Stimulated activated CD4-positive, alpha-beta T cell treated with anti-CD3 and anti-CD28 coated beads, Interleukin-12 subunit alpha, Interleukin-12 subunit beta, amount 100 ng/mL, for 4 hours (primary cell): ENCODE measurements at regions not wholly inside any gene's neighbourhood (a gene's known extent, or its start where the extent isn't known, plus 50 kb on each side); places are given as distances from the start of the nearest gene placed in this dataset.

Experiments used
- DNase-seq: peaks from one replicate; pipeline ENCODE4 v3.0.0-alpha.2; 2020

DNA sequence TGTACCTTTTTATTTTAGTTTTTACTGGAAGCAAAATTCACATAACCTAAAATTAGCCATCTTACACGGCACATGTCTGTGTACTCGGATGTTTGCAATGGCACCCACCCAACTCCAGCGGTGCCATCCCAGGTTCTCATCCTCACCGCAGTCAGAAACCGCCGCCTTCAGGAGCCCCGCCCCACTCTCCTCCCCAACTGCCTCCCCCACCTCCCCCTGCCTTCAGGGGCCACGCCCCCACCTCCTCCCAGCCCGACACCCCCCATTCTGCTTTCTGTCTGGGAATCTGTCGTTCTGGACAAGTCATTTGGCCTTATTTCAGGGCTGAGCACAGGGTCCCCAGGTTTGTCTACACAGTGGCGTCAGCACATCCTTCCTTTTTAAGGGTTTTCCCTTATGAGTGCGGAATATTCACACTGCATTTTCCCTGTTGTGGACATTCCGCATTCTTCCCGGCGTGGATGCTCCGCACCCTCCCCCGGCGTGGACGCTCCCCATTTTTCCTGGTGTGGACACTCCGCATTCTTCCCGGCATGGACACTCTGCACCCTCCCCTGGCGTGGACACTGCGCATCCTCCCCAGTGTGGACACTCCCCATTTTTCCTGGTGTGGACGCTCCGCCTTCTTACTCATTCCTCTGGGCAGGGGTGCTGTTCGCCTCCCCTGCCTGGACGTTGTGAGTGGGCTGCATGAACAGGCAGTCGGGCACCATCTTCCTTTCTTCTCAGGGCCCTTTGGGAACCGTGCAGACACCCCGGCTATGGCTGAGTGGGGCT is 135.4 kb upstream of the NKX1-1 start:
- DNase-seq = no peak

DNA sequence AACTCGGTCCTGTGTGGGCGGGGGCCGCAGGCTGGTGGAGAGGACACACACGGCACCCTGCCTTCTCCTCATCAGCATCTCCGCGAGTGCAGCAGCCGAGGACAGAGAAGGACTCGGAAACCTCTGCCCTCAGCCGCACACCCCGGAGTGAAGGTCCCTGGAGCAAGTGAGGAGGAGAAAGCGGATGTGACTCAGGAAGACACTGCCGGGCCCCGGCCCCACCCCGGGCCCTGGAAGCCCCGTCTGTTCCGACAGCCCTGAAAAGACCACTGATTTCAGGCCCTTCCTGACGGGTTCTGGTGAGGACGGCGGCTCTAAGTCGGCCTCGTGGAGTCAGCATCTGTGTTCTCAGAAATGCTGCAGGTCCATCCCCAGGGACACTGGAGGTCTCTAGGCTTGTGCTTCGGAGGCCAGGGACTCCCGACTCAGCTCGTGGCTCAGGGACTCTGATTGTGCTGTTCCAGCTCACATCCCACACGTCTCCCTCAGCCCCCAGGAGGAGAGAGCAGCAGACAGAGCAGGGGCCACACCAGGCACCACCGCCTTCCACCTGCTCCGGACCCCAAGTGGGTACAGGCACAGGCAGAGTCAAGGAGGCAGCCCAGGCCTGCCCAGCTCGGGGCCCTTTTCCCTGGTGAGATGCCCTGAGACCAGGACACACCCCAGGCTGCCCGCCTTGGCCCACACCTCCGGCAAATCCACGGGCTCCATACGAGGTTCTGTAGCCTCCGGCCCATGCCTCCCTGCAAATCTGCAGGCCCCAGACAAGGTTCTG is 134.5 kb upstream of the NKX1-1 start:
- DNase-seq = no peak

DNA sequence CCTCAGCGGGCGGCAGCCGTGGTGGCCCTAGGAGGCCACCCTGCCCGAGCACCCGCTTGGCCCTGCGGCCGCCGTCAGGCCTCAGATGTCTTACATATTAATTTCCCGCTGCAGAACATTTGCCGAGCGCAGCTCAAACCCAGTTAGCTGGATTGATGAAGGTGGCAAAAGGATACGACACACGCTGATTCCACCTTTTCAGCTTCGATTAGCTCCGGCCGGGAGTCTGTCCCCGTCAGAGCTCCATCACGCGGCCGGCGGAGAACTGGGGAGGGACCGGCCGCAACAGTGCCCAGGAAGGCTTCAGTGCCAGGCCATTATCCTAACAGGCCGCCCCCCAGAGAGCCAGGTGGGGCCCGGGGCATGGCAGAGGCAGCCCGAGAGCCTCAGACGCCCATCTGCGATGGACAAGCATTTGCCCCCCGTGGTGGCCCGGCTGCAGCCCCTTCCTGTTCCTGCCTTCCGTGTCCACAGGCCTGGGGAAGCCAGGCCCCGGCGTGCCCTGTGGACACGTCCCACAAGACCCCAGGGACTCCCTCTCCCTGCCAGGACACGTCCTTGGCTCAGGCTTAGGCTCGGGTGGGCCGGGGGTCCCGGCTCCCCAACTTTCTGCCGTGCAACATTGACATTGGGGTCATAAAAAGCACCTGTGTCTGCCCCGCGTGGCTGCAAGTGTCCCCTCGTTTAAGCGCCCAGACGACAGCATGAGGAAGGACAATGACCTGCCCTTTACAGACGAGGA is 133.8 kb upstream of the NKX1-1 start:
- DNase-seq = no peak

DNA sequence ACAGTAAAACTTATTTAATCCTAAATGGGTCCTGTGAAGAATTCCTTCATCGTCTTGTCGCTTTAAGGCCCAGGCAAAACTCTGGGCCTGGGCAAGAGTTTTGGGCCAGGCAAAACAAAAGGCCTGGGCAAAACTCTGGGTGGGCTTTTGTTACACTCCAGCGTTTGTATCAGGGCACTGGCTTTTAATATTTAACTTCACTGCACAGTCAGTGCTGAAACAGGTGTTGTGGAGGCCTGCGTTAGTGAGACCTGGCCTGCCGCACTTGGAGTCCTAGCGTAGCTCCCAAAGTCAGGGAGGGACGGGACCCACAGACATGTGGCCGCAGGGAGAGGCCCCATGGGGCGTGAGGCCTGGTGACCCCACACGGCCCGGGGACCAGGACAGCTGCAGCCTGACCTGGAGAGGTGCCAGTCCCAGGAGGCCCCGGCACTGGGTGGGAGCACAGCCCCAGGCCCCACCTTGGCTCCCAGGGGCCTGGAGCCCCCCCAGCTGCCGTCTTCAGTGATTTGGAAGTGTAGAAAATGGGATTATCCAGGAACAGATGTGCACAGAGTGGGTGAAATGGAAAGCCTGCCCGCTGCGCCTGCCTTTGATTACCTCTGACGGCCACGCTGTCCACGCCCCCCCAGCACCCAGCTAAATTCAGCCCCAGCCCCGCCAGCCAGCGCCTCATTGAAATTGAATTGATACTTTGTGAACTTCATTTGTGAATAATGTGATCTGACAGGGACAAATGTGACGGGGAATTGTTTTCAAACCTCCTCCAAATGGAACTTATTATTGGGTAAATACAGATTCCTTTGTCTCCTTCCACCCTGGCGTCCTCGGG is 132.9 kb upstream of the NKX1-1 start:
- no peak for DNase-seq

- no peak for DNase-seq
Observed at GRCh38 chr4:1538096-1538410, 131.8 kb upstream of the NKX1-1 start.

DNA sequence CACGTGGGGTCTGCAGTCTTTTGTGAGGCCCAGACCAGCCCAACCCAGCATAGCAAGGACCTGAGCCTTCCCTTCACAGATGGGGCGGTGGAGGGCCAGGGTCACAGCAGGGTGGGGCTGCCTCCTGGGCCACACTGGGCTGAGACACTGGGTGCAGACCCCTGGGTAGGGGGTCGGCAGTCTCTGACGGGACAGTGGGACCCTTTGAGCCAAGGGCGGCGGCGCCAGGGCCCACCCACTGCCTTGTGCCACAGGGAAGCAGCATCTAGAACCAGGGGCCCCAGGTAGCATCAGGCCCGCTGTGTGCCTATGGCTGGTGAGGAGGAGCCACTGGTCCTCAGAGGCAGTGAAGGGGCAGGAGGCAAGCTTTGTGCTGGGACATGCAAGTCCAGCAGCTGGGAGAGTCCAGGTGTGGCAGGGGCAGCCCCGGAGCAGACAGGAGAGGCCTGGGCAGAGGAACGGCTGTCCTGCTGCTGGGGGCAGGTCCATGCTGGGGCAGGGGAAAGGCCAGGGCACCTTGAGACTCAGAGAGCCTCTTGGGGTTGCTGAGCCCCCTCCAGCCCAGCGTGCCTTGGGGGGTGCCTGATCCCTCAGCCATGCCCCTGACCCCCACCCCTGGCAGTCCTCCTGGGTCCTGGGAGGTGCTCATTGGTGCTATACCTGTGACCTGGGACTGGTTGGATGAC is 131.3 kb upstream of the NKX1-1 start:
- no peak for DNase-seq

- no peak for DNase-seq
Observed at GRCh38 chr4:1536579-1537409, 130.6 kb upstream of the NKX1-1 start.

DNA sequence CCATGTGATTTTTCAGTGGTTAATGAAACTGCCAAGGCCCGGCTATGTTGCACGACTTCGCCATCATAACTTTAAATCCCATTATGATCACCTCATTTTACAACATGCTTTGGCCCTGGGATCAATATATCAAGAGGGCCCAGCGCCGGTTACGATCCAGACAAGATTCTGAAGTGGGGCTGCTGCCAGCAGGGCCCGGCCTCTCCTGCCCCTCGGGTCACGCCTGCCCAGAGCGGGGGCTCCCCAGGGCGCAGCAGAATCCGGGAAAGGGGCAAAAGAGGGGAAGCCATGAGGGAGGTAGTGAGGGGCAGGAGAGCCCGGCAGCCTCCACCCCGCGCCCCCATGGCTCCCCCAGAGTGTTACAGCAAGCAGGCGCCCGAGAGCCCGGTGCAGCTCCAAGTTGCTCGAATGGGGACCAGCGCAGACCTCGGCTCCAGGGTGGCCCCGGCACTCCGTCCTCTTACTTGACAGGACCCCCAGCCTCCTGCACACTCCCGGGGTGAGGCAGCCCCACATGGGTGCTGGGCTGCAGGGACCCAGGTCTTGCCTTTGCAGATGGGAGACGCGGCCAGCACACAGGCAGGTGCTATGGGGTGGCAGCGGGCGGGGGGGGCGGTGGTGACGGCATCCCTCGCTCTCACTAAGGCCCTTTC is 129.8 kb upstream of the NKX1-1 start:
- DNase-seq = no peak

GRCh38 chr4:1534876-1535526 is 128.8 kb upstream of the NKX1-1 start:
- DNase-seq = no peak

DNA sequence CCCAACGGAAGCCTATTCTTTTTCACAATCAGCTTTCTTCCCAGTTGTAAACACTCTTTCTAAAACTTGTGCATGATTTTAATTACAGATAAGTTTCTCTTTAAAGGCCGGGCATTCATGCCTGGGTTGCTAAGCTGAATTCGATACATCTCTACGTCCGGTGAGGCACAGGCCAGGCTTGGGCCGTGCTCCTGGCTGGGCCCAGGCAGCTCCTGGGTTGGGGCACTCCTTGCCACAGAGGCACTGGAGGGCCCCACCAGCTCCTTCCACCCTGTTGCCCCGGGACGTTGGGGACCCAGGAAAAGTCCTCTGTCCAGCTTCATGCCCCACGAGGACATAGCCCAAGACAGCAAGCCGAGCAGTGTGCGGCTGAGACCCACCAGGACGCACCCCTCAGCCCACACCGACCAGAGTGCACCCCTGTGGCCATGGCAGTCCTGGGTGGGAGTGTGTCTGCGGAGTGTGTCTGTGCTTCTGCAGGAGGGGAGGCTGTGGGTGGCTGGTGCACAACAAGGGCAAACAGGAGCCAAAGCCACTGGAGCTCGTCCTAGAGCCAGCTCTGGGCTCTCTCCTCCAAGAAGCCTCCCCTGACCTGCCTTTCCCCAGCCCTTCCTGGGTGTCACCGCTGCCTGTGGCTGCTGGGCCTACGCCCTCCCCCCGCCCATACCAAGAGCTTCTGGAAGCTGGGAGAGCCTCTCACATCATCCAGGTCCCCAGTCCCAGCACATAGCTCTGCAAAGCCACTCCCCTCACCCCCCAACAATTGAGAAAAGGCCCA is 128.0 kb upstream of the NKX1-1 start:
- DNase-seq = no peak

DNA sequence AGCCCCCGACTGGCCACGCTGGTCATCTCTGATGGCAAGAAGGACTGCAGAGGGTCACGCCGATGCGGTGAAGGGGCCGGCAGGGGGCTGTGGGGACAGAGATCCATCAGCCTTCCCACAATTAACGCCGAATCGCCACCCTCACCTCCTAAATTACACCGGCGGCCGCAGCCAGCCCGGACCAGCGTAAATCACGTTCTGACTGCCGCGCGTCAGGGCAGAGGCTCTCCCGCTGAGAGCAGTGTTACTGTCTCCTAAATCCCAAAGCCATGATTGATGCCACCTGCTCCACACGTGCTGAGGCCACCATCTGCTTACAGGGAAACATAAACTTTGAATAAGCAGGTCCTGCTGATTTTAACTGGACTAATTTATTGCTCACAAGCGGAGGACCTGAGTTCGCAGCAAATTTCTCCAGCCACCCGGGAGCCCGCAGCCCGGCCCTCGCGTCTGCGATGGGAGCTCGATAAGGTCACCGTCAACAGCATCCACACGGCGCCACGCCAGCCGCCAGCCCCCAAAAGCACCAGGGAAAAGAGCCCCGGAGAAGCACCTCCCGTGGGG is 127.3 kb upstream of the NKX1-1 start:
- DNase-seq = no peak

GRCh38 chr4:1532549-1533395 is 126.5 kb upstream of the NKX1-1 start:
- no peak for DNase-seq

GRCh38 chr4:1531683-1532548 is 125.7 kb upstream of the NKX1-1 start:
- no peak for DNase-seq

- no peak for DNase-seq
Observed at GRCh38 chr4:1530356-1530755, 124.1 kb upstream of the NKX1-1 start.

GRCh38 chr4:1524761-1525160 is 118.5 kb upstream of the NKX1-1 start:
- DNase-seq = no peak

DNA sequence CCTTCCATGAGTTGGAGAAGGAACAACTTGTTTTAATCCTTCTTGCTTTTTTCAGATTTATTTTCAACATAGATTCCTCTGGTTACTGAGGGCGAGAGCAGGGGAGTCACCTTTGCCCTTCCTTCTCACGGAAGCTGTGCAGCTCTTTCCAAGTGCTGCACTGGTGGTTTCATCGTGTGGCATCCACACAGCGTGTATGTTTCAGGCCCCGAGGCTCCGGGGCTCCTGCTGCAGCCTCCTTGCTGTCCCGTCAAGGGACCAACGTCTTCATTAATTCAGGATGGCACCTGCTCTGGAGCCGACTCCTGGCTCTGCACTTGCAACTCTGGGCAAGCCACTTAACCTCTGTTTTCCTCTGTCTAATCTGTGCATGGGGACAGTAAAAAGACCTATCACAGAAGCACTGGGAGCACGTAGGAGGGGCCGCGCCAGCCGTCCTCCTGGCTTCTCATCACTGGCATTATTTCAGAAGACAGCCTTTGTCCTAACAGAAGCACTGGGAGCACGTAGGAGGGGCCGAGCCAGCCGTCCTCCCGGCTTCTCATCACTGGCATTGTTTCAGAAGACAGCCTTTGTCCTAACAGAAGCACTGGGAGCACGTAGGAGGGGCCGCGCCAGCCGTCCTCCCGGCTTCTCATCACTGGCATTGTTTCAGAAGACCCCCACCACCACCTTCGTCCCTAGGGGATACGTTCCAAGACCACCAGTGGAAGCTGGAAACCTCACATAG is 117.8 kb upstream of the NKX1-1 start:
- DNase-seq = no peak
